ENCODE measurements at regions not wholly inside any gene's neighbourhood (a gene's known extent, or its start where the extent isn't known, plus 50 kb on each side); places are given as distances from the start of the nearest gene placed in this dataset.

DNA sequence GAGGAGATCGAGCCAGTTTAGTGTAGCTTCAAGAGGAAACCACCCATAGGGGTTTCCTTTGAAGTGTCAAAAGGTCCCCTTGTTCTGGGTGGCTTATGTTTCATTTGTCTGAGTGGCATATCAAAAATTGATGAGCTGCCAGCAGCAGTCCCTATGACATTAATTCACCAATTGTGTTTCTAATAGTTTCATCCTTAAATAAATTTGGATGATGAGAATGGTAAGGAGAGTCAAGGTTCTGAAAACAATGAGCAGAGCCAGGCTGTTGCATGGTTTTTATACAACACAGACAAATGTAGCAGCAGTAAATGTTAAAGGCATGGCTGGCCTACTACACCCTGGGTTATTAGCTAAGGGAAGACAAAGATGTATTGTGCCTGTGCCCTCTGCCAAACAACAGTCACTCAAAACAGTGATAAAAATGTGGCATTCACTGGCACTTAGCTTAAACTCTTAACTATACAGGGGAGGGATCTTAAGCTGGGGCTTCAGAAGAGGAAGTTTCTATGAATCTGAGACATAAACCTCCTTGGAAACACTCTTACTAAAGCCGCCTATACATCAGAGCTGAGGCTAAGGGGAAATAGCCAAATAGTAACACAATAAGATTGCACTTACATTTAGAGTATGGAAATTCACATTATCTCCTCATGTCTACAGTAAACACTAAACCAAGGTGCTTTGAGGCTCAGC is 200.5 kb downstream of the POU4F1 start:
- DNase-seq, result no peak
- Mint-ChIP-seq H3K4me3 (no peak overlapping the region), H3K27ac (no peak overlapping the region), H3K27me3 (no peaks in the 10 kb centered on the region), H3K36me3 (no peaks in the 10 kb centered on the region), H3K9me3 (no peaks in the 10 kb centered on the region), H3K4me1 (no peaks in the 10 kb centered on the region)
- CTCF ChIA-PET, result no interaction called here

- H3K4me3 Mint-ChIP-seq, result no peak overlapping the region
- CTCF ChIA-PET, result no interaction called here
- H3K36me3 Mint-ChIP-seq, result no peaks in the 10 kb centered on the region
- no peak overlapping the region for H3K27ac Mint-ChIP-seq
- no peak for DNase-seq
- no peaks in the 10 kb centered on the region for H3K27me3 Mint-ChIP-seq
- no peaks in the 10 kb centered on the region for H3K4me1 Mint-ChIP-seq
- no peaks in the 10 kb centered on the region for H3K9me3 Mint-ChIP-seq
Observed at GRCh38 chr13:78401873-78402707, 201.3 kb downstream of the POU4F1 start.

GRCh38 chr13:78398743-78399410 is 204.5 kb downstream of the POU4F1 start:
- no peaks in the 10 kb centered on the region for H3K4me1 Mint-ChIP-seq
- no peak overlapping the region for H3K27ac Mint-ChIP-seq
- no peak for DNase-seq
- H3K4me3 Mint-ChIP-seq, result no peak overlapping the region
- no peaks in the 10 kb centered on the region for H3K27me3 Mint-ChIP-seq
- H3K36me3 Mint-ChIP-seq, result no peaks in the 10 kb centered on the region
- H3K9me3 Mint-ChIP-seq, result no peaks in the 10 kb centered on the region
- CTCF ChIA-PET, result no interaction called here

- Mint-ChIP-seq H3K9me3 (no peaks in the 10 kb centered on the region), H3K4me3 (no peak overlapping the region), H3K27me3 (no peaks in the 10 kb centered on the region), H3K36me3 (no peaks in the 10 kb centered on the region), H3K27ac (no peak overlapping the region), H3K4me1 (no peaks in the 10 kb centered on the region)
- CTCF ChIA-PET, result no interaction called here
- DNase-seq, result no peak
Observed at GRCh38 chr13:78393286-78394142, 209.8 kb downstream of the POU4F1 start.

DNA sequence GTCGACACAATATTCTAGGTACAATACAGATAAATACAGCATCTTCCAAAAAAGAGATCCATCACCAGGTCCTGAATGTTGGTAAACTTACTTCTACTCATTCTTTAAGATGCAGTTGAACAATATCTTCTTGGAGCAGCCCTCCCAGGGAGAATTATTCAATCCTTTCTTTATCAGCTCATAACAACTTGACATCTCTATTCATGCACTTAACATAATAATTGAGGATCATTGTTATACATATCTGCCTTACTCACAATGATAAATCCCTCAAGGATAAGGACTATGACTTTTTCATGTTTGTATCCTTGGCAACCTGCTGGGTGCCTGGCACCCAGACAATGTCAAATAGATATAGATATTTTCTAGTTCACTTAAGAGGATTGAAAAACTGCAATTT is 219.5 kb downstream of the POU4F1 start:
- H3K9me3 Mint-ChIP-seq, result no peaks in the 10 kb centered on the region
- no peaks in the 10 kb centered on the region for H3K36me3 Mint-ChIP-seq
- no peaks in the 10 kb centered on the region for H3K4me1 Mint-ChIP-seq
- no peaks in the 10 kb centered on the region for H3K27me3 Mint-ChIP-seq
- H3K27ac Mint-ChIP-seq, result no peak overlapping the region
- CTCF ChIA-PET, result no interaction called here
- no peak for DNase-seq
- no peak overlapping the region for H3K4me3 Mint-ChIP-seq

GRCh38 chr13:78383071-78383484 is 220.3 kb downstream of the POU4F1 start:
- no peak overlapping the region for H3K4me3 Mint-ChIP-seq
- H3K9me3 Mint-ChIP-seq, result no peaks in the 10 kb centered on the region
- H3K27ac Mint-ChIP-seq, result no peak overlapping the region
- DNase-seq, result no peak
- no peaks in the 10 kb centered on the region for H3K27me3 Mint-ChIP-seq
- no peaks in the 10 kb centered on the region for H3K36me3 Mint-ChIP-seq
- no peaks in the 10 kb centered on the region for H3K4me1 Mint-ChIP-seq
- CTCF ChIA-PET, result no interaction called here

GRCh38 chr13:78382491-78382890 is 220.9 kb downstream of the POU4F1 start:
- no peaks in the 10 kb centered on the region for H3K27me3 Mint-ChIP-seq
- CTCF ChIA-PET, result no interaction called here
- H3K27ac Mint-ChIP-seq, result no peak overlapping the region
- H3K4me1 Mint-ChIP-seq, result no peaks in the 10 kb centered on the region
- no peak overlapping the region for H3K4me3 Mint-ChIP-seq
- DNase-seq, result no peak
- H3K9me3 Mint-ChIP-seq, result no peaks in the 10 kb centered on the region
- no peaks in the 10 kb centered on the region for H3K36me3 Mint-ChIP-seq

- H3K9me3 Mint-ChIP-seq, result no peaks in the 10 kb centered on the region
- H3K36me3 Mint-ChIP-seq, result no peaks in the 10 kb centered on the region
- no peak overlapping the region for H3K4me3 Mint-ChIP-seq
- CTCF ChIA-PET, result no interaction called here
- H3K27me3 Mint-ChIP-seq, result no peaks in the 10 kb centered on the region
- no peaks in the 10 kb centered on the region for H3K4me1 Mint-ChIP-seq
- DNase-seq, result no peak
- no peak overlapping the region for H3K27ac Mint-ChIP-seq
Observed at GRCh38 chr13:78376822-78377221, 226.5 kb downstream of the POU4F1 start.

- H3K36me3 Mint-ChIP-seq, result no peaks in the 10 kb centered on the region
- H3K4me3 Mint-ChIP-seq, result no peak overlapping the region
- no peaks in the 10 kb centered on the region for H3K9me3 Mint-ChIP-seq
- H3K27ac Mint-ChIP-seq, result no peak overlapping the region
- H3K4me1 Mint-ChIP-seq, result no peaks in the 10 kb centered on the region
- DNase-seq, result no peak
- CTCF ChIA-PET, result no interaction called here
- H3K27me3 Mint-ChIP-seq, result no peaks in the 10 kb centered on the region
Observed at GRCh38 chr13:78376033-78376432, 227.3 kb downstream of the POU4F1 start.

- Mint-ChIP-seq H3K36me3 (no peaks in the 10 kb centered on the region), H3K9me3 (no peaks in the 10 kb centered on the region), H3K4me3 (no peak overlapping the region), H3K4me1 (no peaks in the 10 kb centered on the region), H3K27ac (no peak overlapping the region), H3K27me3 (no peaks in the 10 kb centered on the region)
- no peak for DNase-seq
- CTCF ChIA-PET, result no interaction called here
Observed at GRCh38 chr13:78372581-78372980, 230.8 kb downstream of the POU4F1 start.

- no peak for DNase-seq
- Mint-ChIP-seq H3K4me3 (no peak overlapping the region), H3K4me1 (no peaks in the 10 kb centered on the region), H3K36me3 (no peaks in the 10 kb centered on the region), H3K27me3 (no peaks in the 10 kb centered on the region), H3K9me3 (no peaks in the 10 kb centered on the region), H3K27ac (no peak overlapping the region)
- CTCF ChIA-PET, result no interaction called here
Observed at GRCh38 chr13:78370231-78370630, 233.1 kb downstream of the POU4F1 start.

DNA sequence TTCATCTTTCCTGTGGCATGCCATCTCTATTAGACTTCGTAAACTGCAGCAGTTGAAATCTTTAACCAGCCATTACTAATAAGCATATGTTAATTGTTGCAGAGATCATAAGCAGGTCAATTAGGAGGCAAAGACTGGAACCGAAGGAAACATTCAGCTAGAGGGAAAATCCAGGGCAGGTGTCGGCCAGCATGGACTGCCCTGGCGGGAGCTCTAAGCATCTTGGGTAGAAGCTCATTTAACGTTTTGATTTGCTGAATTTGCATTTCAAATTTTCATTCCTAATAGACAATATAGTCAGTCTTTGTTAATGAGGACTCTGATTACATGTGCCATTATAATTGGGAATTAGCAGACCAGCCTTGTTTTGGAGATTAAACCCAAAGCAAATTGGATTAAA is 238.6 kb downstream of the POU4F1 start:
- no peaks in the 10 kb centered on the region for H3K27me3 Mint-ChIP-seq
- H3K4me3 Mint-ChIP-seq, result no peak overlapping the region
- H3K36me3 Mint-ChIP-seq, result no peaks in the 10 kb centered on the region
- no peak for DNase-seq
- CTCF ChIA-PET, result no interaction called here
- H3K4me1 Mint-ChIP-seq, result no peaks in the 10 kb centered on the region
- no peaks in the 10 kb centered on the region for H3K9me3 Mint-ChIP-seq
- H3K27ac Mint-ChIP-seq, result no peak overlapping the region

GRCh38 chr13:78341032-78341431 is 262.3 kb downstream of the POU4F1 start:
- no peaks in the 10 kb centered on the region for H3K4me1 Mint-ChIP-seq
- no peaks in the 10 kb centered on the region for H3K27me3 Mint-ChIP-seq

GRCh38 chr13:78339927-78340326 is 263.4 kb downstream of the POU4F1 start:
- CTCF ChIA-PET, result no interaction called here
- Mint-ChIP-seq H3K27me3 (no peaks in the 10 kb centered on the region), H3K36me3 (no peaks in the 10 kb centered on the region), H3K27ac (no peak overlapping the region), H3K4me3 (no peak overlapping the region), H3K9me3 (no peaks in the 10 kb centered on the region), H3K4me1 (no peaks in the 10 kb centered on the region)
- no peak for DNase-seq

More at GRCh38 chr13:78341032-78341431, 262.3 kb downstream of the POU4F1 start:
- Mint-ChIP-seq H3K9me3 (no peaks in the 10 kb centered on the region), H3K36me3 (no peaks in the 10 kb centered on the region), H3K4me3 (no peak overlapping the region), H3K27ac (no peak overlapping the region)
- no peak for DNase-seq
- CTCF ChIA-PET, result no interaction called here
